HEK293 (cell line): ENCODE measurements at regions not wholly inside any gene's neighbourhood (a gene's known extent, or its start where the extent isn't known, plus 50 kb on each side); places are given as distances from the start of the nearest gene placed in this dataset.

ENCODE experiments used
- CTCF ChIP-seq: fragments of 450-650 bp; formaldehyde crosslinking; IDR thresholded peaks from 2 replicates; pipeline ENCODE4 v1.5.1; 2016; ENCODE audit warnings: missing biosample characterization, missing genetic modification characterization
- MEIS1 ChIP-seq: sonication (generic); formaldehyde crosslinking; IDR thresholded peaks from 2 replicates; pipeline ENCODE4 v1.8.1; 2022; ENCODE audit warnings: missing genetic modification reagents, mild to moderate bottlenecking, borderline replicate concordance
- ZNF148 ChIP-seq: fragments of 450-650 bp; formaldehyde crosslinking; IDR thresholded peaks from 2 replicates; pipeline ENCODE4 v1.5.0; 2017; ENCODE audit warnings: missing biosample characterization, missing genetic modification characterization, borderline replicate concordance

GRCh38 chr6:163956571-163957407 is 542.3 kb downstream of the QKI start:
- TF ChIP-seq CTCF (tag by site-specific recombination) (peak; percentile 51), ZNF148 (tag by site-specific recombination) (no peak), MEIS1 (CRISPR knock-in tag) (no peak)
